NCI-H1436 (cell line): ENCODE measurements at regions not wholly inside any gene's neighbourhood (a gene's known extent, or its start where the extent isn't known, plus 50 kb on each side); places are given as distances from the start of the nearest gene placed in this dataset.

ENCODE experiments used
- DNase-seq: peaks from one replicate; lab custom pipeline; 2025; lab: John Stamatoyannopoulos, UW

- DNase-seq, result no peak
Observed at GRCh38 chr10:85545874-85546273, 820.7 kb downstream of the GRID1 start.

- DNase-seq, result no peak
Observed at GRCh38 chr10:85547460-85548023, 819.1 kb downstream of the GRID1 start.

- DNase-seq, result peak; percentile 62
Observed at GRCh38 chr10:85548034-85548433, 818.6 kb downstream of the GRID1 start.
